H9 (cell line): ENCODE measurements at regions not wholly inside any gene's neighbourhood (a gene's known extent, or its start where the extent isn't known, plus 50 kb on each side); places are given as distances from the start of the nearest gene placed in this dataset.

Source experiments
- DNase-seq: peaks from one replicate; pipeline ENCODE4 v3.0.0-alpha.2; 2017
- H2AFZ ChIP-seq: one replicate; pipeline ENCODE4 v1.6.1; 2013; ENCODE audit warnings: mild to moderate bottlenecking, low read length, control low read depth, moderate library complexity
- H2AK5ac ChIP-seq: 2 replicates; pipeline ENCODE4 v1.6.1; 2013; ENCODE audit warnings: low read length, control low read depth, mixed read lengths; ENCODE audit not compliant: insufficient read length
- H2BK120ac ChIP-seq: one replicate; pipeline ENCODE4 v1.6.1; 2013; ENCODE audit warnings: low read depth, mild to moderate bottlenecking, low read length, control low read depth, inconsistent platforms; ENCODE audit not compliant: poor library complexity, severe bottlenecking
- H2BK12ac ChIP-seq: 2 replicates; pipeline ENCODE4 v1.6.1; 2013; ENCODE audit warnings: low read length, control low read depth, mixed read lengths, low read depth; ENCODE audit not compliant: insufficient read length
- H2BK15ac ChIP-seq: 2 replicates; pipeline ENCODE4 v1.6.1; 2013; ENCODE audit warnings: low read depth, low read length, control low read depth
- H2BK20ac ChIP-seq: one replicate; pipeline ENCODE4 v1.6.1; 2013; ENCODE audit warnings: low read depth, mild to moderate bottlenecking, low read length, control low read depth, inconsistent platforms; ENCODE audit not compliant: poor library complexity, severe bottlenecking
- H2BK5ac ChIP-seq: 2 replicates; pipeline ENCODE4 v1.6.1; 2013; ENCODE audit warnings: low read length, control low read depth, mixed read lengths; ENCODE audit not compliant: insufficient read length
- H3K14ac ChIP-seq: 2 replicates; pipeline ENCODE4 v1.6.1; 2013; ENCODE audit warnings: low read length, control low read depth; ENCODE audit not compliant: insufficient read depth
- H3K18ac ChIP-seq: 2 replicates; pipeline ENCODE4 v1.6.1; 2013; ENCODE audit warnings: low read depth, mild to moderate bottlenecking, mixed read lengths, low read length, control low read depth; ENCODE audit not compliant: insufficient read length
- H3K23ac ChIP-seq: 2 replicates; pipeline ENCODE4 v1.6.1; 2013; ENCODE audit warnings: low read length, control low read depth, mixed read lengths, low read depth; ENCODE audit not compliant: insufficient read length
- H3K23me2 ChIP-seq: 2 replicates; pipeline ENCODE4 v1.6.1; 2013; ENCODE audit warnings: low read depth, mild to moderate bottlenecking, mixed read lengths, low read length, control low read depth; ENCODE audit not compliant: insufficient read length, poor library complexity, severe bottlenecking
- H3K27ac ChIP-seq: 2 replicates; pipeline ENCODE4 v1.5.1; 2013; ENCODE audit warnings: low read length, control low read depth, mixed read lengths, low read depth; ENCODE audit not compliant: insufficient read length
- H3K27me3 ChIP-seq: 2 replicates; pipeline ENCODE4 v1.6.1; 2013; ENCODE audit warnings: low read length, control low read depth, inconsistent platforms; ENCODE audit not compliant: insufficient read depth
- H3K4ac ChIP-seq: 2 replicates; pipeline ENCODE4 v1.6.1; 2013; ENCODE audit warnings: low read depth, mild to moderate bottlenecking, control low read depth, inconsistent platforms, low read length, moderate library complexity
- H3K4me1 ChIP-seq: 2 replicates; pipeline ENCODE4 v1.6.1; 2013; ENCODE audit warnings: low read length, control low read depth, inconsistent platforms; ENCODE audit not compliant: insufficient read depth
- H3K4me2 ChIP-seq: 2 replicates; pipeline ENCODE4 v1.6.1; 2013; ENCODE audit warnings: low read length, control low read depth, mixed read lengths; ENCODE audit not compliant: insufficient read length, insufficient read depth
- H3K56ac ChIP-seq: 2 replicates; pipeline ENCODE4 v1.6.1; 2013; ENCODE audit warnings: low read depth, mild to moderate bottlenecking, mixed read lengths, low read length, control low read depth; ENCODE audit not compliant: insufficient read length
- H3K79me1 ChIP-seq: 2 replicates; pipeline ENCODE4 v1.6.1; 2013; ENCODE audit warnings: low read depth, mild to moderate bottlenecking, moderate library complexity, low read length, control low read depth, inconsistent platforms; ENCODE audit not compliant: insufficient read depth, poor library complexity, severe bottlenecking
- H3K79me2 ChIP-seq: 2 replicates; pipeline ENCODE4 v1.6.1; 2013; ENCODE audit warnings: low read length, control low read depth, inconsistent platforms; ENCODE audit not compliant: insufficient read depth
- H3K9ac ChIP-seq: 2 replicates; pipeline ENCODE4 v1.6.1; 2013; ENCODE audit warnings: low read length, control low read depth, mixed read lengths; ENCODE audit not compliant: insufficient read length; ENCODE audit errors: extremely low read depth
- H3K9me3 ChIP-seq: one replicate; pipeline ENCODE4 v1.6.1; 2013; ENCODE audit warnings: low read depth, low read length, inconsistent platforms; ENCODE audit not compliant: control insufficient read depth
- H3T11ph ChIP-seq: one replicate; pipeline ENCODE4 v1.6.1; 2013; ENCODE audit warnings: mild to moderate bottlenecking, low read length, control low read depth, inconsistent platforms
- H4K20me1 ChIP-seq: one replicate; pipeline ENCODE4 v1.6.1; 2013; ENCODE audit not compliant: control insufficient read depth, insufficient read length, insufficient read depth
- H4K5ac ChIP-seq: 2 replicates; pipeline ENCODE4 v1.6.1; 2013; ENCODE audit warnings: low read depth, mild to moderate bottlenecking, mixed read lengths, low read length, control low read depth; ENCODE audit not compliant: insufficient read length
- H4K8ac ChIP-seq: replicated peaks from 2 replicates; pipeline ENCODE4 v1.6.1; 2013; ENCODE audit warnings: low read length, control low read depth, mixed read lengths, low read depth; ENCODE audit not compliant: insufficient read length
- H4K91ac ChIP-seq: 2 replicates; pipeline ENCODE4 v1.6.1; 2013; ENCODE audit warnings: low read depth, mild to moderate bottlenecking, moderate library complexity, mixed read lengths, low read length, control low read depth; ENCODE audit not compliant: insufficient read length
- H3K27ac Mint-ChIP-seq, 3 experiments: 2 replicates in 2 of 3; 3 replicates in 1 of 3; pipeline ENCODE4 v1.8.0; 2020 to 2021; ENCODE audit warnings: mixed read lengths in 3 of 3, mild to moderate bottlenecking in 1 of 3, moderate library complexity in 1 of 3
- H3K27me3 Mint-ChIP-seq: 2 replicates; pipeline ENCODE4 v1.8.0; 2021; ENCODE audit warnings: low read depth, mild to moderate bottlenecking, moderate library complexity, mixed read lengths
- H3K36me3 Mint-ChIP-seq, 3 experiments: 2 replicates in 2 of 3; 3 replicates in 1 of 3; pipeline ENCODE4 v1.8.0; 2020 to 2021; ENCODE audit warnings: low read depth in 3 of 3, mixed read lengths in 3 of 3; ENCODE audit not compliant: insufficient read depth in 1 of 3
- H3K4me1 Mint-ChIP-seq, 2 experiments: 2 replicates each; pipeline ENCODE4 v1.8.0; 2020; ENCODE audit warnings: mixed read lengths in 2 of 2
- H3K4me3 Mint-ChIP-seq, 2 experiments: 2 replicates in 1 of 2; 3 replicates in 1 of 2; pipeline ENCODE4 v1.8.0; 2020 to 2021; ENCODE audit warnings: mild to moderate bottlenecking in 2 of 2, mixed read lengths in 2 of 2, moderate library complexity in 1 of 2
- H3K9me3 Mint-ChIP-seq, 2 experiments: 2 replicates in 1 of 2; 3 replicates in 1 of 2; pipeline ENCODE4 v1.8.0; 2020; ENCODE audit warnings: mild to moderate bottlenecking in 2 of 2, mixed read lengths in 2 of 2, moderate library complexity in 1 of 2
- WGBS: extraction: QIAGEN DNeasy Blood & Tissue Kit; methylation state at CpG from one replicate; pipeline ENCODE4 v1.1.7; 2013; ENCODE audit warnings: missing lambda C conversion rate, low lambda C conversion rate, mixed read lengths; ENCODE audit not compliant: insufficient read length; ENCODE audit errors: extremely low coverage; 5-methylcytosine and 5-hydroxymethylcytosine counted together
- TF ChIP-seq, protein P1 (sequence below): fragments of 200-600 bp; sonication (generic); conservative IDR thresholded peaks from 3 replicates; pipeline ENCODE4 v1.8.0; 2021; ENCODE audit warnings: antibody characterized with exemption, mild to moderate bottlenecking

DNA sequence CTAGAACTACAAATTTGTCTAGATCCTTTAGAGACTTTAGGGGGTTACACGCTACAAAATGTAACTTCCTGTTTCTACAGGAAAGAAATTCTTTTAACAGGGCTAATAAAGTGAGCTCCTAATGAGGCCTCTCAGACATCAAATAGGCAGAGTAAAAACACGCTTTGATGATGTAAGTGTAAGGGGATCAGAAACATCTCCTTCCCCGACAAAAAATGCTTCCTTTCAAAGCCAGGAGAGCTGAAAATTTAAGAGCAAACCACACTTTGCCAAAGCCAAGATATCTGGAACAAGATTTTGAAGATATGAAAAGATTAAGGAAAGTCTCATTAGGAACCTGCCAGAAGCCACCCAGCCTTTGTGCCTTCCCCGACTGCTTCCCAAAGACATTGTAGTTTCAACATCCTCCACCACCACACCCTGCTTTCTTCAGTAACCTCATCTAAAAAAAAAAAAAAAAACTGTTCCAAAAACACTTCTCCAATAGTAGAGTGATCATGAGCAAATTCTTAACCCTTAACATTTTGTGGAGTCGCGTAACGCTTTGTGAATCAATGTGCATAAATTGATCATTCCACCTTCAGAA is 505.0 kb upstream of the THBS1 start:
- Histone ChIP-seq H3K9me3 (no peaks in the 10 kb centered on the region), H3K23ac (no peak overlapping the region), H2AK5ac (no peak overlapping the region), H2BK5ac (no peak overlapping the region), H3K79me1 (no peaks in the 10 kb centered on the region), H4K5ac (no peak overlapping the region), H3K4me2 (no peak overlapping the region), H3K56ac (no peak overlapping the region), H3K9ac (no peak overlapping the region), H3K27ac (no peak overlapping the region), H2BK12ac (no peak overlapping the region), H3T11ph (no peak overlapping the region), H4K91ac (no peak overlapping the region), H3K23me2 (no peaks in the 10 kb centered on the region), H2BK15ac (no peak overlapping the region), H3K79me2 (no peaks in the 10 kb centered on the region), H3K18ac (no peak overlapping the region), H3K4me1 (no peaks in the 10 kb centered on the region), H3K27me3 (no peaks in the 10 kb centered on the region), H2BK20ac (no peak overlapping the region), H3K14ac (no peak overlapping the region), H3K4ac (no peak overlapping the region), H2AFZ (no peak overlapping the region), H4K8ac (no peak overlapping the region), H4K20me1 (no peaks in the 10 kb centered on the region), H2BK120ac (no peak overlapping the region)
- Mint-ChIP-seq H3K4me1 (no peaks in the 10 kb centered on the region), H3K27ac (no peak overlapping the region), H3K4me3 (no peak overlapping the region), H3K27me3 (no peaks in the 10 kb centered on the region), H3K36me3 (no peaks in the 10 kb centered on the region; a peak in 2 of 7 replicates), H3K9me3 (no peaks in the 10 kb centered on the region; a peak in 1 of 5 replicates)
- DNase-seq = no peak
- TF ChIP-seq, protein P1, sequence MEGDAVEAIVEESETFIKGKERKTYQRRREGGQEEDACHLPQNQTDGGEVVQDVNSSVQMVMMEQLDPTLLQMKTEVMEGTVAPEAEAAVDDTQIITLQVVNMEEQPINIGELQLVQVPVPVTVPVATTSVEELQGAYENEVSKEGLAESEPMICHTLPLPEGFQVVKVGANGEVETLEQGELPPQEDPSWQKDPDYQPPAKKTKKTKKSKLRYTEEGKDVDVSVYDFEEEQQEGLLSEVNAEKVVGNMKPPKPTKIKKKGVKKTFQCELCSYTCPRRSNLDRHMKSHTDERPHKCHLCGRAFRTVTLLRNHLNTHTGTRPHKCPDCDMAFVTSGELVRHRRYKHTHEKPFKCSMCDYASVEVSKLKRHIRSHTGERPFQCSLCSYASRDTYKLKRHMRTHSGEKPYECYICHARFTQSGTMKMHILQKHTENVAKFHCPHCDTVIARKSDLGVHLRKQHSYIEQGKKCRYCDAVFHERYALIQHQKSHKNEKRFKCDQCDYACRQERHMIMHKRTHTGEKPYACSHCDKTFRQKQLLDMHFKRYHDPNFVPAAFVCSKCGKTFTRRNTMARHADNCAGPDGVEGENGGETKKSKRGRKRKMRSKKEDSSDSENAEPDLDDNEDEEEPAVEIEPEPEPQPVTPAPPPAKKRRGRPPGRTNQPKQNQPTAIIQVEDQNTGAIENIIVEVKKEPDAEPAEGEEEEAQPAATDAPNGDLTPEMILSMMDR = no peak
- WGBS = no CpG with 5 or more reads among the region's 7 CpGs
